Amygdala (tissue), 56 donors: ENCODE measurements at regions not wholly inside any gene's neighbourhood (a gene's known extent, or its start where the extent isn't known, plus 50 kb on each side); places are given as distances from the start of the nearest gene placed in this dataset.

ENCODE experiments used
- DNase-seq, 56 donors: peaks; one replicate each; lab custom pipeline; 2025; lab: John Stamatoyannopoulos, UW

DNA sequence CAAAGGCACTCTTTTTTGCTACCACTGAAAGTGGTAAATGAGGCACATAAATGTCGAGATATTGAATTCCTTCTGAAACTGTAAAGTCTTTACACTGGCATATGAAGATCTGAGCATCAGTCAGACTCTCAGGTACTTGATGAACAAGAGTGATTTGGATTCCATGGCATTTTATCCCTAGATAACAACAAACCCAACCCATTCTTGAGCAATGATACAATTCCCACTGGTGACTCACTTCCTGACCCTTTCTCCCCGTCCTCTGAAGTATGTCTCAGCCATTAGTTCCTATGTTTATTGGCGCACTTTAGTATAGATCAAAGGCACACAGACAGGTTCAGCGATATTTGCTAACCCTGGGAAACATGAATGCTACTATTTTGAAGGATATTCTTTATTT lies 147.0 kb upstream of the RBFOX1 start:
- DNase-seq = no peak

DNA sequence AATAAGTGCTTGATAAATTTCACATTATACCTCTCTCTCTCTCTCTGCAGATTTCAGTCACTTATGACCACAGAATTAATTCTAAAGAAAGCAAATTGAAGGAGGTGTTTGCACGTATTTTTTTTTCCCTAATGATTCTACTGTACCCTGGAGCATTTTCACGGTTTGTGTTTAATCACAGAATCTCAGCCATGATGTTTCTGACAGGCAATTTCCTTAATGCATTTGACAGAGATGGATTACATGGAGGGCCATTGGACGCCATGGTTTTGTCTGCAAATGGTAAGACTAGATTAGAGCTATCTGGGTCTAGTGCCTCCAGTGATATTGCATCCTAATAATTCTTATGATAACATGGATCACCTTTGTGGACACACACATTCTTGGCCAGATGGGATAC lies 147.5 kb upstream of the RBFOX1 start:
- no peak for DNase-seq

DNA sequence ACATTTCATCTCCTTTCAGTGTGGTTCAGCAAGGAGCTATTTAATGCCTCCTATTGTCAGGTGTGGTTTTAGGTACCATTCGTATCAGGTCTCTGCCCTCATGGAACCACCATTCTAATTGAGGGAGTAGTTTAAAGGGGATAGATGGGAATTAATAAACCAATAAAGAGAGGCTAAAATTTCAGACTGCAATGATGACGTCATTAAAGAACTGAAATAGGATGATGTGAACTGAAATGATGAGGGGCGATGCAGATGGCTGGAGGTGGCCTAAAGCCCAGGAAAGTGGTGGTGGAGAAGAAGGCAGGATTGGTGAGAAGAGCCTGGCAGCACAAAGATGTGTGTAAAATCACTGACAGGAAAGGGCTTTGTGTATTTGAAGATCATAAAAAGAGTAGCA lies 148.9 kb upstream of the RBFOX1 start:
- no peak for DNase-seq

DNA sequence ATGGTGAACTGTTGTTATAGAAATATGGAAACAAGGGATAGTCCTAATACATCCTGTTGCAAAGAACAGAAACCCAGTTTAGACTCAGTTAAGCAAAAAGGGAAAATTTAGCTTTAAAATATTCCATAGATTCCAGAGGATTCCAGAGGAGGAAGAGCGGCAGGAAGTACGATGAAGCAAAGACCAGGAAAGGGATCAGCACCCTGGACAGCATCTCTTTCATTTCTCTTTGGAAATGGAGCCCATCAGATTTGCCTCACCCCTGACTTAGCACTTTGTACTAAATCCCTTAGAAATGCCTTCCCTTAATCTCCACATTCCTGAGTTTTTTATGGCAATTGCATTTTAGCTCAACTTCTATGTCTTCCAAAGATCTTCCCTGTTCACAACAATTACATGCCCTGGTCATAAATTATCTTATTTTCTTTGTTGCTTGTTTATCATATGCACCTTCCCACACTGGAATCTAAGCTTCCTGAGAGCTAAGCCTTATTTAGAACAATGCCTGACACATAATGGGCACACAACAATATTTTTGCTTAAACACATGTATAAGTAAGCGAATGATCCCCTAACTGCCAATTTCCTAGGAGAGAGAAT lies 150.0 kb upstream of the RBFOX1 start:
- DNase-seq = no peak

DNA sequence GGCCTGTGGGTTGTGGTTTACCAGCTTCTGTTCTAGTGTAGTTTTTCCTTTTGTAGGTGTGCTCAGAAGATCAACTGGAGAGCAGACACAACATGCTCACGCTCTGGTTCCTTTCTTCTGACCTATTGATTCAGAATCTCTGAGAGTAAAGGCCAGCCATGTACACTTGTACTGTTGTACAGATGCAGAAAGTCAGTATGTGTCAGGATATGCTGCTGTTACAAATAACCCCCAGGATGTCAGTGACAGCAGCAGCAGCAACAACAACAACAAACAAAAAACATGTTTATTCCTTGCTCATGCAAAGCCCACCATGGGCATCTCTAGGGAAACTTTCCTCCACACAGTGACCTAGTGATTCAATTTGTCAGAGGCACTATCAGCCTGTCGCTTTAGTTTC lies 154.8 kb upstream of the RBFOX1 start:
- DNase-seq = no peak

- DNase-seq = no peak
Measured at GRCh38 chr16:7171151-7171550, 161.5 kb upstream of the RBFOX1 start.

- no peak for DNase-seq
Measured at GRCh38 chr16:7167626-7168025, 165.0 kb upstream of the RBFOX1 start.

- DNase-seq = peak in 1 of 56 donors; percentile 1
Measured at GRCh38 chr16:7161891-7162290, 170.8 kb upstream of the RBFOX1 start.

DNA sequence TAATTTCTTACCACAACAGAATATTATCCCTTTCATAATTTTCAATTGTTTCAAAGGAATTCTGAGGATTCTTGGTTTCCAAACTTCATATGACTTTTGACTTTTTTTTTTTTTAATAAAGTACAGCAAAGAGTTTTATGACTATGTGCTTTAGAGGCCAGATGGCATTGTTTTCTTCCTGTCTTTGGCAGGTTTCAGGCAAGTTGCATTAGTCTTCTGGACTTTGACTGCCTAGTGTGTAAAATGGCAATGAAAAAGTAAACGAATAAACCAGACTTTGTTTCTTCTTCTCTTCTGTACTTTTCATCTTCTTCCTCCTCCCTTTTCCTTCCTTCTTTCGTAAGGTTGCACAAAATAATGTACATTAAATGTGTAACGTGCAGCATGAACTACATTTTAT lies 172.6 kb upstream of the RBFOX1 start:
- DNase-seq = no peak

- DNase-seq = no peak
Measured at GRCh38 chr16:7158481-7158880, 174.2 kb upstream of the RBFOX1 start.

- no peak for DNase-seq
Measured at GRCh38 chr16:7150230-7150629, 182.4 kb upstream of the RBFOX1 start.

DNA sequence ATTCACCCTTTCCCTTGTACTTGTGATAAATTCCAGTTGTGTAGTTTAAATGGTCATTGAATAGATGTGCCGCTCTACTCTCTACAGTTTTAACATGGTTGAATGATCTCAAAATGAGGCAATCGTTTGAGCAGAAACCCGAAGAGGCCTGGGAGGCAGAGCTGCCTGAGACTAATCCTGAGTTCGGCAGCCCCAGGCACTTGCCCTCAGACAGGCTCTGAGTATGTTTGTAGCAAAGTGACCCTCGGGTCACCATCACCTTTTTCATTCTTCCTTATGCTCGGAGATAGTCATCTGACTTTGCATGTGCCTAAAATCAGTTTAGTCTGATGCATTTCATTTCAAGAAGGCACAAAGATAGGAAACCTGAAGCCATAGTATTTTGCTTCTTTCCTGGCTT lies 184.0 kb upstream of the RBFOX1 start:
- no peak for DNase-seq

DNA sequence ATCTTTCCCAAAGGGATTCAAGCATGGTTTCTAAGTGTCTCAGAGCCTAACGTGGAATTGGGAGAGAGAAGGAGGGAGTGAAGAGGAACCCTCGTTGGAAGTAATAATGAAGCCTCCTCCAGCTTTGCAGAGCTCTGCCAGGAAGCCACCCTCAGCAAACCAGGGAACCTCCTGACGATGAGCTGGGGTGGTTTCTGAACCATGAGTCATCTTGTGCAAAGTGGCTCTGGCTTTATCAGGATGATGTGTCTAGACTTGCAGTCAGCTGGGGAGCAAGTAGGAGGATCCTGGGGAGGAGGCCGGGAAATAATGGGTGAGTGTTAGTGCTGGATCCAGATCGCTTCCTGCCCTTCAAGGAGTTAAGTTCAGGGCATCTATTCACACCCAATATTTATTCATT lies 191.7 kb upstream of the RBFOX1 start:
- DNase-seq = peak in 21 of 56 donors; percentile 0 to 41 (median 3)

- DNase-seq = no peak
Measured at GRCh38 chr16:7137560-7138330, 194.9 kb upstream of the RBFOX1 start.

- no peak for DNase-seq
Measured at GRCh38 chr16:7132465-7132864, 200.2 kb upstream of the RBFOX1 start.

- no peak for DNase-seq
Measured at GRCh38 chr16:7124701-7125100, 207.9 kb upstream of the RBFOX1 start.

DNA sequence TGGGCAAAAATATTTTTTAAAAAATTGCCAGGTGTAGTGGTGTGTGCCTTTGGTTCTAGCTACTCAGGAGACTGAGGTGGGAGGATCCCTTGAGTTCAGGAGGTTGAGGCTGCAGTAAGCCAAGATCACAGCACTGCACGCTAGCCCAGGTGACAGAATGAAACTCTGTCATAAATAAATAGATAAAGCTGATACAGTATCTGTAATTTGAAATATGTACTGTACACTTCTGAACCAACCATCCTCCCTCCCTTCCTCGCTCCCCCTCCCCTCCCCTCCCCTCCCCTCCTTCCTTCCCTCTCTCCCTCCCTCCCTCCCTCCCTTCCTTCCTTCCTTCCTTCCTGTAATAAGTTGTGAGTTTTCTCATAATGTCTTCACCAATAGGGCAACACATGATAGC lies 208.4 kb upstream of the RBFOX1 start:
- no peak for DNase-seq

DNA sequence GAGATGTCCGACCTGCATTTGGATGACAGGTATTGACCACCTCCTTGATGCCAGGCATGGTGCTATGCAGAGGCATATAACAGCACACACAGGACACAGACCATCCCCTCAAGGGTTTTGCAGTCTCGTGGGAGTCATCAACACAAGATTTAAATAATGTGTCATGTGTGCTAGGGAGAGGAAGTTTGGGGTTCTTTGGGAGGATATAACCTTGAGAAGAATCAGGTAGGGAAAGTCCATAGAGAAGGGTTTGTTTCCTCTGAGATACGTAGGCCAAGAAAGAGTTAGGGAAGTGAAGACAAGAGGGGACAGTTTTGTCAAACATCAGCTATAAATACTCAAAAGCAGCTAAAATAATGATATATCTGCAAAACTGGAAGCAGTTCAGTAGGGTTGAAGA lies 215.9 kb upstream of the RBFOX1 start:
- DNase-seq = no peak

DNA sequence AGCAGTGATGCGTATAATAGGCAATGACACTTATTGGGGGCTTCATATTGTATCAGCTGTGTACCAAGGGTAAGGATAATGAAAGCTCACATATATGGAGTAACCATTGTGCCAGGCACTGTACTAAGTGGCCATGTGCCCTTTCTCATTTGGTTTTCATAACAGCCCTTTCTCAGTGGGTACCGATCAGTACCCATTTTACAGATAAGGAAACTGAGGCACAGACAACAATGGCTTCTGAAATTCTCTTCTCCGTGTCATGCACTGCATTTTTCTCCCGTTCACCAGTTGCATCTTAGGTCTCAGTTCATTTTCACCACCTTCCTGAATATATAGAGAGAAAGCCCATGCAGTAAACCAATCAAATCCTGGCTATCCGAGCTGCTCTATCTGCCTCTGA lies 216.7 kb upstream of the RBFOX1 start:
- no peak for DNase-seq

GRCh38 chr16:7113949-7114348 lies 218.7 kb upstream of the RBFOX1 start:
- no peak for DNase-seq

- no peak for DNase-seq
Measured at GRCh38 chr16:7113395-7113794, 219.2 kb upstream of the RBFOX1 start.

- DNase-seq = no peak
Measured at GRCh38 chr16:7111265-7111664, 221.4 kb upstream of the RBFOX1 start.

DNA sequence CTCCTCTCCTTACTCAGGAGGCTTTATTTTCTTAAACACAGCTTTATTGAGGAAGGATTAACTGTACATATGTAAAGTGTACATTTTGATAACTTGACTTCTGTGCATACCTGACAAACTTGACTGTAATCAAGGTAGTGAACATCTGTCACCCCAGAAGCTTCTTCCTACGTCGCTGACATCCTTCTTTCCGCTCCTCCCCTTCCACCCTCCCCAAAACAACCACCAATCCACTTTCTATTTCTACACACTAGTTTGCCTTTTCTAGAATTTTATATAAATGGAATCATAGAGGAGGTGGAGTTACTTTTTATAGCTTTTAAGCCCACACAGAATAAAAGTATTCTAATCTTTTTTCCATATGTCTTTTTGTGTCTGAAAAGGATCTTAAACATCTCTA lies 225.2 kb upstream of the RBFOX1 start:
- DNase-seq = no peak
